Keratinocyte (primary cell): ENCODE measurements at regions not wholly inside any gene's neighbourhood (a gene's known extent, or its start where the extent isn't known, plus 50 kb on each side); places are given as distances from the start of the nearest gene placed in this dataset.

Experiments
- DNase-seq: peaks from one replicate; pipeline ENCODE4 v3.0.0-alpha.2; 2011; ENCODE audit warnings: low read depth, missing footprints, low spot score
- FAIRE-seq: peaks from 2 replicates; lab custom pipeline; 2011; peaks lifted over from hg19 to GRCh38; lab: Jason Lieb, UNC
- H2AFZ ChIP-seq: 2 replicates; pipeline ENCODE4 v1.6.0; 2012; ENCODE audit warnings: low read length, control low read depth, inconsistent platforms; ENCODE audit not compliant: control insufficient read depth
- H3K27ac ChIP-seq: 2 replicates; pipeline ENCODE4 v1.5.1; 2011; ENCODE audit warnings: low read length; ENCODE audit not compliant: control insufficient read depth, insufficient read depth
- H3K27me3 ChIP-seq: 3 replicates; pipeline ENCODE4 v1.6.0; 2011; ENCODE audit warnings: low read length; ENCODE audit not compliant: control insufficient read depth, insufficient read depth; ENCODE audit errors: extremely low read depth
- H3K36me3 ChIP-seq, 2 experiments: 2 replicates in 1 of 2; 3 replicates in 1 of 2; pipeline ENCODE4 v1.5.1; 2011; ENCODE audit warnings: low read length in 2 of 2, mild to moderate bottlenecking in 1 of 2; ENCODE audit not compliant: control insufficient read depth in 2 of 2, insufficient read depth in 2 of 2; ENCODE audit errors: extremely low read depth in 1 of 2
- H3K4me1 ChIP-seq: 3 replicates; pipeline ENCODE4 v1.5.1; 2011; ENCODE audit warnings: low read length; ENCODE audit not compliant: control insufficient read depth, insufficient read depth; ENCODE audit errors: extremely low read depth
- H3K4me2 ChIP-seq: 3 replicates; pipeline ENCODE4 v1.6.0; 2011; ENCODE audit warnings: low read depth, low read length; ENCODE audit not compliant: control insufficient read depth, insufficient read depth; ENCODE audit errors: extremely low read depth
- H3K4me3 ChIP-seq, 3 experiments: fragments of 200-600 bp in 1 of 3; sonication (generic) in 1 of 3; 2 replicates in 2 of 3; 3 replicates in 1 of 3; pipeline ENCODE4 v1.5.1; 2011 to 2016; ENCODE audit warnings: low read length in 3 of 3, mild to moderate bottlenecking in 3 of 3, control low read depth in 2 of 3, inconsistent platforms in 1 of 3, low read depth in 1 of 3, mixed read lengths in 1 of 3, mixed run types in 1 of 3, moderate library complexity in 1 of 3; ENCODE audit not compliant: control insufficient read depth in 2 of 3, insufficient read depth in 2 of 3; ENCODE audit errors: extremely low read depth in 1 of 3
- H3K79me2 ChIP-seq: 2 replicates; pipeline ENCODE4 v1.6.0; 2012; ENCODE audit warnings: low read length; ENCODE audit not compliant: control insufficient read depth, insufficient read depth
- H3K9ac ChIP-seq: 3 replicates; pipeline ENCODE4 v1.6.0; 2011; ENCODE audit warnings: low read length; ENCODE audit not compliant: control insufficient read depth, insufficient read depth; ENCODE audit errors: extremely low read depth
- H3K9me1 ChIP-seq: 3 replicates; pipeline ENCODE4 v1.6.0; 2011; ENCODE audit warnings: low read length; ENCODE audit not compliant: control insufficient read depth, insufficient read depth; ENCODE audit errors: extremely low read depth
- H3K9me3 ChIP-seq: 2 replicates; pipeline ENCODE4 v1.5.1; 2012; ENCODE audit warnings: low read depth, low read length; ENCODE audit not compliant: control insufficient read depth
- H4K20me1 ChIP-seq: 3 replicates; pipeline ENCODE4 v1.6.0; 2011; ENCODE audit warnings: low read length; ENCODE audit not compliant: control insufficient read depth, insufficient read depth; ENCODE audit errors: extremely low read depth
- EZH2 ChIP-seq: IDR thresholded peaks from one replicate; pipeline ENCODE4 v1.6.1; 2012; ENCODE audit warnings: inconsistent platforms, mild to moderate bottlenecking, low read length, moderate library complexity
- dilution Hi-C: fragments of 300-500 bp; cut with MboI; formaldehyde crosslinking; loops from one replicate; pipeline ENCODE4 v1.7.0; 2020; ENCODE audit warnings: low sequenced_read_pairs; ENCODE audit not compliant: extremely low pct_ligation_motif_present
- TF ChIP-seq, protein P1 (sequence below), 3 experiments: IDR thresholded peaks in 1 of 3; conservative IDR thresholded peaks in 1 of 3; optimal IDR thresholded peaks in 1 of 3; 2 replicates in 2 of 3; 3 replicates in 1 of 3; pipeline versions ENCODE3 to v1.5.1; 2011; ENCODE audit warnings: low read length in 3 of 3, mild to moderate bottlenecking in 3 of 3, moderate library complexity in 2 of 3, control low read depth in 1 of 3, inconsistent platforms in 1 of 3; ENCODE audit not compliant: insufficient read depth in 2 of 3; ENCODE audit errors: extremely low read depth in 1 of 3

GRCh38 chr2:236768393-236769140 is 198.9 kb downstream of the ACKR3 start:
- TF ChIP-seq EZH2: no peak
- TF ChIP-seq, protein P1, sequence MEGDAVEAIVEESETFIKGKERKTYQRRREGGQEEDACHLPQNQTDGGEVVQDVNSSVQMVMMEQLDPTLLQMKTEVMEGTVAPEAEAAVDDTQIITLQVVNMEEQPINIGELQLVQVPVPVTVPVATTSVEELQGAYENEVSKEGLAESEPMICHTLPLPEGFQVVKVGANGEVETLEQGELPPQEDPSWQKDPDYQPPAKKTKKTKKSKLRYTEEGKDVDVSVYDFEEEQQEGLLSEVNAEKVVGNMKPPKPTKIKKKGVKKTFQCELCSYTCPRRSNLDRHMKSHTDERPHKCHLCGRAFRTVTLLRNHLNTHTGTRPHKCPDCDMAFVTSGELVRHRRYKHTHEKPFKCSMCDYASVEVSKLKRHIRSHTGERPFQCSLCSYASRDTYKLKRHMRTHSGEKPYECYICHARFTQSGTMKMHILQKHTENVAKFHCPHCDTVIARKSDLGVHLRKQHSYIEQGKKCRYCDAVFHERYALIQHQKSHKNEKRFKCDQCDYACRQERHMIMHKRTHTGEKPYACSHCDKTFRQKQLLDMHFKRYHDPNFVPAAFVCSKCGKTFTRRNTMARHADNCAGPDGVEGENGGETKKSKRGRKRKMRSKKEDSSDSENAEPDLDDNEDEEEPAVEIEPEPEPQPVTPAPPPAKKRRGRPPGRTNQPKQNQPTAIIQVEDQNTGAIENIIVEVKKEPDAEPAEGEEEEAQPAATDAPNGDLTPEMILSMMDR (optimal IDR thresholded peaks at IDR 0.05 in 1 of 3, IDR thresholded peaks at IDR 0.05 in 1 of 3, conservative IDR thresholded peaks at IDR 0.05 in 1 of 3; ENCODE audit: extremely low read depth in 1 of 3, insufficient read depth in 2 of 3, low read length in 3 of 3): no peak
- Histone ChIP-seq H3K27ac (peak overlapping the region; percentile 96), H3K36me3 (no peaks in the 10 kb centered on the region), H3K9ac (peak overlapping the region; percentile 71), H3K9me1 (no peaks in the 10 kb centered on the region), H3K9me3 (no peaks in the 10 kb centered on the region), H3K4me3 (no peak overlapping the region), H3K27me3 (no peaks in the 10 kb centered on the region), H3K4me2 (no peak overlapping the region), H2AFZ (no peak overlapping the region), H3K4me1 (peaks cover 40% of the 10 kb centered on the region), H4K20me1 (no peaks in the 10 kb centered on the region), H3K79me2 (no peaks in the 10 kb centered on the region)
- FAIRE-seq (no peak), DNase-seq (no peak)
- dilution Hi-C loops: no loop called here

GRCh38 chr2:236769981-236770671 is 200.5 kb downstream of the ACKR3 start:
- Histone ChIP-seq H3K27me3 (no peaks in the 10 kb centered on the region), H3K27ac (peak overlapping the region; percentile 96), H3K4me3 (peak overlapping the region in 1 of 3 experiments; percentile 19), H3K9ac (peak overlapping the region; percentile 71), H3K79me2 (no peaks in the 10 kb centered on the region), H3K36me3 (no peaks in the 10 kb centered on the region), H3K9me3 (no peaks in the 10 kb centered on the region), H3K4me2 (peak overlapping the region; percentile 77), H3K4me1 (peaks cover 30% of the 10 kb centered on the region), H4K20me1 (no peaks in the 10 kb centered on the region), H3K9me1 (no peaks in the 10 kb centered on the region), H2AFZ (peak overlapping the region; percentile 27)
- peak; percentile 100 for FAIRE-seq
- peak; percentile 100 for DNase-seq
- TF ChIP-seq, protein P1 (optimal IDR thresholded peaks at IDR 0.05 in 1 of 3, IDR thresholded peaks at IDR 0.05 in 1 of 3, conservative IDR thresholded peaks at IDR 0.05 in 1 of 3; ENCODE audit: extremely low read depth in 1 of 3, insufficient read depth in 2 of 3, low read length in 3 of 3): no peak
- TF ChIP-seq EZH2: no peak
- dilution Hi-C loops: no loop called here
